Stimulated activated CD4-positive, alpha-beta T cell treated with anti-CD3 and anti-CD28 coated beads, TNF-alpha, amount 100 ng/mL, for 1 hour (primary cell): ENCODE measurements at regions not wholly inside any gene's neighbourhood (a gene's known extent, or its start where the extent isn't known, plus 50 kb on each side); places are given as distances from the start of the nearest gene placed in this dataset.
"Not testable (repeated sequence)": the region's sequence is repeated elsewhere in the genome, so short reads cannot be mapped to it uniquely, and the experiment has no call there.

Experiments
- DNase-seq, 3 donors: peaks; one replicate each; pipeline ENCODE4 v3.0.0-alpha.2; 2020; ENCODE audit warnings: low read depth in 3 of 3, low spot score in 1 of 3

DNA sequence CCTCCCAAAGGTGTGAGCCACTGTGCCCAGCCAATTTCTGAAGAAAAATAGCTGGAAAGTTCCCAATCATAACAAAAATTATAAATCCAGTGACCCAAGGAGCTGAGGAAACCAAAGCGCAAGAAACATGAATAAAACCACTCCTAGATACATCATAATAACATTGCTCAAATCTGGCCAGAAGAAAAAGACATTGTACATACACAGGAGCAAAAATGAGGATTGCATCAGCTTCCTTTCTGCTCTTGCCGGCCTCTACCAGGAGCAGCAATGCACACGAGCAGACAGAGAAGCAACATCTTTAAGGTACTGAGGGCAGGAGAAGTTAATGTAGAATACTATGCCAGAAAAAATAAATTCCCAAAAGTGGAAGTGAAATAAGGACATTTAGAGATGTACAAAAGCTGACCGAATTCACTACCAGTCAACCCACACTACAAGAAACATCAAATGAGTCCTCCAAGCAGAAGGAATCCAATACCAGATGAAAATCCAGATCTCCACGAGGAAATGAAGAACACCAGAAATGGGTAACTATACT is 127.0 kb upstream of the NBPF11 start:
- DNase-seq = not testable (repeated sequence)

GRCh38 chr1:148277865-148278279 is 125.8 kb upstream of the NBPF11 start:
- DNase-seq = not testable (repeated sequence)

- DNase-seq = not testable (repeated sequence)
Observed at GRCh38 chr1:148267066-148267465, 115.0 kb upstream of the NBPF11 start.

DNA sequence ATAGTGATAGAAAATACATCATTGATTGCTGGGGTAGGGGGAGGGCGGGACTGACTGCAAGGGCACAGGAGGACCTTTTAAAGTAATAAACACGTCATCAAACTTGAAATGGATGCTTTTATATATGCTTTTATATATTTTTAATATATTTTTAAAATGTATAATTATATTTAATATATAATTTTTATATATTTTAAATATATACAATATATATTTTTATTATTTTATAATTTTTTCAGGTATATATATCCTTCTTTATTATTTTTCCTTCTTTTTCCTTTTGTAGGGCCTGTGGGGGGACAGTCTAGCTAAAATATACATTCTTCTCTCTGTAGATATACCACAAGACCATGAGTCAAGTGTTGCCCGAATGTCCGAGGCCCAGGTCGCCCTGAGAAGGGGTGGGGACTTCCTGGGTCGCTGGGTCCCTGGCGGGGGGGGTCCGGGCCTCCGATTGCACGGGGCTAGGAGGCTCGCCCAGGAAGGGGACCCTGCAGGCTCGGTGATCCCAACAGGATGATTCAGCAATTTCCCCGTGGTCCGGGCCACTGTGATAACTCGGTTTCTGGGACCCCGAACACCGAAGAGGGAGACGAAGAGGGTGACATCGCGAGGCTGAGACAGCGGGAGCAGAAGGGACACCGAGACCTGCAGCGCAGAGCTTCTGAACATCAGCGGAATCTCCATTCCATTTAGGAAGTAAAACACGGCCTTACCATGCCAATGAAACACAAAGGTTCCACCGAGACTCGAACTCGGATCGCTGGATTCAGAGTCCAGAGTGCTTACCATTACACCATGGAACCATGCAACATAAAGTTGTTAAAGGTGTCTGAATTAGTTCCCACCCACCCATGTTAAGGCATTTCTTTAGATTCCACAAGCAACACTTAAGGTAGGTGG is 112.5 kb upstream of the NBPF11 start:
- no peak for DNase-seq

DNA sequence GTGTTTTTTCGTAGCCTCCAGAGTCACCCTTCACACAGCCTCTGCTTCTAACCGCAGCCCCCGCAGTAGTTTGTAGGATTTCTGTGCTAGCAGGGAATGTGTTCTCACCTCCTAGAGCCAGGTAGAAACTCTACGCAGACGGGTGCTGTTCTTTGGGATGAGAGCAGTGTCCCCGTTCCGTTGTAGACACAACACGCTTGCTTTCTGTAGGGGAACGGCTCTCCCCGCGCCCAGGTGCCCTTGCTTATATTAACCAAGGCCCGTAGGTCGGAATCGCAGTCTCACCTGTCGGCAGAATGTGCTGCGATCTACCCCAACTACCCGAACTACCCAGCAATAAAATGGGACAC is 111.8 kb upstream of the NBPF11 start:
- DNase-seq = no peak

DNA sequence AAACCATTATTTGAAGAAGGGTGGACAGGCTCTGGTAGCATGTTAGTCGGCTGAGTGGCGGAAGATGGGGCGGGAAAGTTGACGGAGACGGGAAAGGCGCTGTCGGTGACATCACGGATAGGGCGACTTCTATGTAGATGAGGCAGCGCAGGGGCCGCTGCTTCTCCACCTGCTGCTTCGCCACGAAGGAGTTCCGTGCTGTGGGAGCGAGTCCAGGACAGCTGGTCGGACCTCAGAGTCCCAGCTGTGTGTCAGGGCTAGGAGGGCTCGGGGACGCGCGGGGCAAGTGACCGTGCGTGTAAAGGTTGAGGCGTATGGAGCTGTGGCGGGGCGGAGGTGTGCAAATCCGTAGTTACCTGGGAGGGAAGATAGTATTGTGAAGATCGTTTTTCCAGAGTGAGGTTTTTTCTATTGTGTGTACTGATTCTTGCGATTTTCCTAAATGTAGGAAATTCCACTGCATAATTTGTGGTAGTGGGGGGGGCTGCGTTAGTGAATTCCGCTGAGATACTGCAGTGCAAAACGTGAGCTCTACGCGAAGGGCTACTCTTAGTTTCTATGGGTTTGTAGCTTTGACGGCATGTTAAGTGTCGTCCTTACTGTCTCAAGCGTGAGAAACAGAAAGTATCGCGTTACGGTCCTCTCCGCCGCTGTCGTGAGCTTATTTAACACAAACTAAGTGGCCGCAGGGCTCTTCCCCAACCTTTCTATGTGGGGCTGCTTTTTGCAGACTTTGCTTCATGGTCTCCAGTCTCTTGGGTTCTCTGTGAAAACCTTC is 111.2 kb upstream of the NBPF11 start:
- DNase-seq = peak in 1 of 3 donors; percentile 41

- not testable (repeated sequence) for DNase-seq
Observed at GRCh38 chr1:148261684-148262083, 109.6 kb upstream of the NBPF11 start.

GRCh38 chr1:148257886-148258285 is 105.8 kb upstream of the NBPF11 start:
- DNase-seq = not testable (repeated sequence)

DNA sequence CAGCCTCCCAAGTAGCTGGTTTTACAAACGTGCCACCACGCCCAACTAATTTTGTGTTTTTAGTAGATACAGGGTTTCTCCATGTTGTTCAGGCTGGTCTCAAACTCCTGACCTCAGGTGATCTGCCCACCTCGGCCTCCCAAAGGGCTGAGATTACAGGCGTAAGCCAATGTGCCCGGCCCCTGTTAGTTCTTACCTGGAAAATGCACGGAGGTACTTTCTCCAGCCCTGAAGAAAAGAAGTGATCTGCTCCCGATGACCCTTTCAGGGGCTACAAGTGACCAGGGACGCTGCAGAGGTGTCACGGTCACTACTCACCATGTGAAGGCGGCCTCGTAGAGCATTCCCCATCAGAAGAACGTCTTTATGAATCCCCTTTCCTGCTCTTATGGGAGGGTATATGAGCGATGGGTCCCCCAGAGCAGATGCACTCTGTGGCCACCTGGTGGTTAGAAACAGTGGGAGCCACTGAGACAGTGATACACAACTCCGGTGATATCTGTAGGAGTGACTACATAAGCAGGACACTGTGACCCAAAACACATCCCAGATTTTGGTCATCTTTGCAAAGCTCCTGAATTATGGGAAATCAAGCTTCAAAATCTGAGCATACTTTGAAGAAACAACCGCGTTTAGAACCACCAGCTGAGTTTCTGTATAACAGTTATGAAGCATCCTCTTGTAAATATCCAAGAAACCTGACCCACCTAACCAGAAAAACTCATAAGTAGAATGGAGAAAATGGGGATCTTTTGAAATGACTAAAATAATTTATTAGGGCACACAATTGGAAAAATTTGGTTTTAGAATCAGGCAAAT is 102.7 kb upstream of the NBPF11 start:
- not testable (repeated sequence) for DNase-seq

GRCh38 chr1:148253808-148254207 is 101.7 kb upstream of the NBPF11 start:
- DNase-seq = not testable (repeated sequence)

DNA sequence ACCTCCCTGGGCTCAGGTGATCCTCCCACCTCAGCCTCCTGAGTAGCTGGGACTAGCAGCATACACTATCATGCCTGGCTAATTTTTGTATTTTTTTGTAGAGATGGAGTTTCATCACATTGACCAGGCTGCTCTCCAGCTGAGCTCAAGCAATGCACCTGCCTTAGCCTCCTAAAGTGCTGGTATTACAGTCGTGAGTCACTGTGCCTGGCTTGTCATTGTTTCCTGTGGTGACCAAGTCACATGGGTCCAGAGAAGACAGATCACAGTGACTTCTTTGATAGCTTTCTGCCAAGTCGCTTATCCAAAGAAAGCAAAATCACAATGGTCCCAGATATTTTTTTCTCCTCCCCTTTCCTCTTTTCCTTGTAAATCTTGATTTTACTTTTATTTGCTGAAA is 96.7 kb upstream of the NBPF11 start:
- not testable (repeated sequence) for DNase-seq

DNA sequence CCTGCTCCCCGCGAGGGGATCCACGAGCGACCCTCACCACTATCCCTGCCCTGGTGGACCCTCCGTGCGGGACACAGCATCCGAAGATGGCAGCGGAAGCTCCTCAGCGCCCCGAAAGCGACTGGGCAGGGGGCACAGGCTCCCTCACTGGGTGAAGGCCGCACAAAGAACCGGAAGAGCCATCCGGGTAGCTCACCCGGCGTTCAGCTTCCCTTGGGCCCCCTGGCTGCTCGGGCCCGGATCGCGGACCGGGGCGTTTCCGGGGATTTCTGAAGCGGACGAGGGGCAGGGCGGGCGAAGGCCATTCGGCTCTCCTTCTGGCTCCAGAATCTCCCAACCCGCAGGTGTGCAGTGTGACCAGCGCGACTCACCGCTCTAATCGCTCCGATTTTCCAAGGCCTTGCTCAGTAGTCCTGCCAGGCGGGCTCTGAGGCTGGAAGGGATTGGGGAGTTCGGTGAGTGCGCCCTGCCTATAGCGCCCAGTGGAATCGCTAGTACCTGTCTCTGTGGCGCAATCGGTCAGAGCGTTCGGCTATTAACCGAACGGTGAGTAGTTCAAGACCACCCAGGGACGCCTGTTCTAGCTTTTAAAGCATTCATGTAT is 94.3 kb upstream of the NBPF11 start:
- not testable (repeated sequence) for DNase-seq

DNA sequence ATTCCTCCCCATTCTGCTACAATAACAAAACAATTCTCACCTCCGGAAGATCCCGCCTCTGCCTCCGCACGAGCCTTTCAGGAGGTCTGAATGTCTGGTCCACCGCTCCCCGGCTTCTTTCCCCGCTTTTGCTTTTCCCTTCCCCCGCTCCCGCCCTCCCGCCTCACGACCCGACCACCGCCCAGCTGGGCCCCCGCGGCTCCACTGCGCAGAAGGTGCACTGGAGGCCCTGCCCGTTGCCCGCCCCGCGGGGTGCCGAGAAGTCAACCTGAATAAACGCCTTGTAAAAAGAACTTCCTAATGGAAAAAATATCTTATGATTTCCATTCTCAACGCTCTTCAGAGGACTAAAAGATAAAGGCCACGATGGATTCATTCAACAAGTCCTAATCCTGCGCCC is 93.8 kb upstream of the NBPF11 start:
- not testable (repeated sequence) for DNase-seq

- not testable (repeated sequence) for DNase-seq
Observed at GRCh38 chr1:148245443-148245842, 93.4 kb upstream of the NBPF11 start.

- not testable (repeated sequence) for DNase-seq
Observed at GRCh38 chr1:148233250-148233649, 81.2 kb upstream of the NBPF11 start.

DNA sequence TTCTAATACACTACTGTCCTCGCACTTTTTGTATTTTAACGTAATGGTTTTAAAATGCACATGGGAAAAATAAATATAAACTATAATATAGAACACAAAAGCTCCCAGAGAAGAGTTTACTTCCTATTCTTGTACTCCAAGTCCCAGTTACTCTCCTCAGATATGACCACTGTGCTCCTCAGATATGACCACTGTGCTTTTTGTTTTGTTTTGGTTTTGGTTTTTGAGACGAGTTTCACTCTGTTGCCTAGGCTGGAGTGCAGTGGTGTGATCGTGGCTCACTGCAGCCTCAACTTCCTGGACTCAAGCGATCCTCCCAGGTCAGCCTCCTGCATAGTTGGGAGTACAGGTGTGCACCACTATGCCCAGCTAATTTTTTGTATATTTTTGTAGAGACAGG is 76.8 kb upstream of the NBPF11 start:
- DNase-seq = not testable (repeated sequence)

GRCh38 chr1:148222399-148223159 is 70.5 kb upstream of the NBPF11 start:
- not testable (repeated sequence) for DNase-seq

GRCh38 chr1:148221593-148221992 is 69.5 kb upstream of the NBPF11 start:
- DNase-seq = not testable (repeated sequence)

GRCh38 chr1:148219229-148219628 is 67.1 kb upstream of the NBPF11 start:
- not testable (repeated sequence) for DNase-seq

- not testable (repeated sequence) for DNase-seq
Observed at GRCh38 chr1:148211191-148211590, 59.1 kb upstream of the NBPF11 start.
